B cell (primary cell): ENCODE measurements at regions not wholly inside any gene's neighbourhood (a gene's known extent, or its start where the extent isn't known, plus 50 kb on each side); places are given as distances from the start of the nearest gene placed in this dataset.

ENCODE experiments used
- EZH2 ChIP-seq: IDR thresholded peaks from 2 replicates; pipeline ENCODE4 v1.6.1; 2012; ENCODE audit warnings: borderline replicate concordance, low read depth, mild to moderate bottlenecking, moderate library complexity, low read length; ENCODE audit not compliant: insufficient read depth, poor library complexity, severe bottlenecking
- TF ChIP-seq, protein P1 (sequence below): fragments of 200-600 bp; IDR thresholded peaks from one replicate; pipeline ENCODE4 v1.8.0; 2022; ENCODE audit warnings: antibody characterized with exemption, mild to moderate bottlenecking

DNA sequence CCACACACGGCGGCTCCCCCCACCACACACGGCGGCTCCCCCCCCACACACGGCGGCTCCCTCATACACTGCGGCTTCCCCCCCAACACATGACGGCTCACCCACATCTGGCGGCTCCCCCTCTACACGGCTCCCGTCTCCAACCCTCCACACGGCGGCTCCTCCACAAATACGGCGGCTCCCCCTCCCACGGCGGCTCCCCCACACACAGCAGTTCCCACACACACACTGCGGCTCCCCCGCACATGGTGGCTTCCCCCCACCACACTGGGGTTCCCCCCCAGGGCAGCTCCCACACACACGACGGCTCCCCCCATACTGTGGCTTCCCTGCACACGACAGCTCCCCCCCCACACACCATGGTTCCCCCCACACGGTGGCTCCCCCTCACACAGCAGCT lies 98.0 kb downstream of the TTLL2 start:
- TF ChIP-seq, protein P1, sequence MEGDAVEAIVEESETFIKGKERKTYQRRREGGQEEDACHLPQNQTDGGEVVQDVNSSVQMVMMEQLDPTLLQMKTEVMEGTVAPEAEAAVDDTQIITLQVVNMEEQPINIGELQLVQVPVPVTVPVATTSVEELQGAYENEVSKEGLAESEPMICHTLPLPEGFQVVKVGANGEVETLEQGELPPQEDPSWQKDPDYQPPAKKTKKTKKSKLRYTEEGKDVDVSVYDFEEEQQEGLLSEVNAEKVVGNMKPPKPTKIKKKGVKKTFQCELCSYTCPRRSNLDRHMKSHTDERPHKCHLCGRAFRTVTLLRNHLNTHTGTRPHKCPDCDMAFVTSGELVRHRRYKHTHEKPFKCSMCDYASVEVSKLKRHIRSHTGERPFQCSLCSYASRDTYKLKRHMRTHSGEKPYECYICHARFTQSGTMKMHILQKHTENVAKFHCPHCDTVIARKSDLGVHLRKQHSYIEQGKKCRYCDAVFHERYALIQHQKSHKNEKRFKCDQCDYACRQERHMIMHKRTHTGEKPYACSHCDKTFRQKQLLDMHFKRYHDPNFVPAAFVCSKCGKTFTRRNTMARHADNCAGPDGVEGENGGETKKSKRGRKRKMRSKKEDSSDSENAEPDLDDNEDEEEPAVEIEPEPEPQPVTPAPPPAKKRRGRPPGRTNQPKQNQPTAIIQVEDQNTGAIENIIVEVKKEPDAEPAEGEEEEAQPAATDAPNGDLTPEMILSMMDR: no peak
- TF ChIP-seq EZH2: no peak
